H1 (cell line): ENCODE measurements at regions not wholly inside any gene's neighbourhood (a gene's known extent, or its start where the extent isn't known, plus 50 kb on each side); places are given as distances from the start of the nearest gene placed in this dataset.
"Not testable (repeated sequence)": the region's sequence is repeated elsewhere in the genome, so short reads cannot be mapped to it uniquely, and the experiment has no call there.

Experiments
- CHD2 ChIP-seq: IDR thresholded peaks from 2 replicates; pipeline ENCODE4 v1.6.1; 2012; ENCODE audit warnings: low read length, improper control_type of control experiment
- POLR2A ChIP-seq, 2 experiments: IDR thresholded peaks; 1 replicate in 1 of 2; 2 replicates in 1 of 2; pipeline ENCODE4 v1.6.1; 2011; ENCODE audit warnings: low read depth in 2 of 2, low read length in 2 of 2, mild to moderate bottlenecking in 2 of 2; ENCODE audit errors: control extremely low read depth in 1 of 2
- TF ChIP-seq, protein P1 (sequence below), 3 experiments: IDR thresholded peaks; 1 replicate in 2 of 3; 2 replicates in 1 of 3; pipeline versions ENCODE4 v1.5.1 to v1.6.1; 2011; ENCODE audit warnings: low read length in 3 of 3, mild to moderate bottlenecking in 3 of 3, inconsistent platforms in 2 of 3, low read depth in 1 of 3, moderate library complexity in 1 of 3; ENCODE audit not compliant: insufficient read depth in 1 of 3; ENCODE audit errors: control extremely low read depth in 1 of 3

DNA sequence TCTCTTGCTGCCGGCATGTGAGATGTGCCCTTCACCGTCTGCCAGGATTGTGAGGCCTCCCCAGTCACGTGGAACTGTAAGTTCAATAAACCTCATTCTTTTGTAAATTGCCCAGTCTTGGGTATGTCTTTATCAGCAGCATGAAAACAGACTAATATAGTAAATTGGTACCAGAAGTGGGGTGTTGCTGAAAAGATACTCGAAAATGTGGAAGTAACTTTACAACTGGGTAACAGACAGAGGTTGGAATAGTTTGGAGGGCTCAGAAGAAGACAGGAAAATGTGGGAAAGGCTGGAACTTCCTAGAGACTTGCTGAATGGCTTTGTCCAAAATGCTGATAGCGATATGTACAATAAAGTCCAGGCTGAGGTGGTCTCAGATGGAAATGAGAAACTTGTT, 129.1 kb downstream of the GJA1 start:
- not testable (repeated sequence) for TF ChIP-seq CHD2; POLR2A (IDR thresholded peaks at IDR 0.05; ENCODE audit: control extremely low read depth in 1 of 2, low read depth in 2 of 2, low read length in 2 of 2)
- TF ChIP-seq, protein P1, sequence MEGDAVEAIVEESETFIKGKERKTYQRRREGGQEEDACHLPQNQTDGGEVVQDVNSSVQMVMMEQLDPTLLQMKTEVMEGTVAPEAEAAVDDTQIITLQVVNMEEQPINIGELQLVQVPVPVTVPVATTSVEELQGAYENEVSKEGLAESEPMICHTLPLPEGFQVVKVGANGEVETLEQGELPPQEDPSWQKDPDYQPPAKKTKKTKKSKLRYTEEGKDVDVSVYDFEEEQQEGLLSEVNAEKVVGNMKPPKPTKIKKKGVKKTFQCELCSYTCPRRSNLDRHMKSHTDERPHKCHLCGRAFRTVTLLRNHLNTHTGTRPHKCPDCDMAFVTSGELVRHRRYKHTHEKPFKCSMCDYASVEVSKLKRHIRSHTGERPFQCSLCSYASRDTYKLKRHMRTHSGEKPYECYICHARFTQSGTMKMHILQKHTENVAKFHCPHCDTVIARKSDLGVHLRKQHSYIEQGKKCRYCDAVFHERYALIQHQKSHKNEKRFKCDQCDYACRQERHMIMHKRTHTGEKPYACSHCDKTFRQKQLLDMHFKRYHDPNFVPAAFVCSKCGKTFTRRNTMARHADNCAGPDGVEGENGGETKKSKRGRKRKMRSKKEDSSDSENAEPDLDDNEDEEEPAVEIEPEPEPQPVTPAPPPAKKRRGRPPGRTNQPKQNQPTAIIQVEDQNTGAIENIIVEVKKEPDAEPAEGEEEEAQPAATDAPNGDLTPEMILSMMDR (IDR thresholded peaks at IDR 0.05; ENCODE audit: control extremely low read depth in 1 of 3, insufficient read depth in 1 of 3, low read depth in 1 of 3, low read length in 3 of 3), result not testable (repeated sequence)
